ENCODE measurements at regions not wholly inside any gene's neighbourhood (a gene's known extent, or its start where the extent isn't known, plus 50 kb on each side); places are given as distances from the start of the nearest gene placed in this dataset.
A peak's percentile ranks its signal among the peaks of the same experiment; 100 is the strongest.
"Not testable (repeated sequence)": the region's sequence is repeated elsewhere in the genome, so short reads cannot be mapped to it uniquely, and the experiment has no call there.

GRCh38 chr12:71385155-71385554, 54.4 kb upstream of the LGR5 start:
- no peak for DNase-seq

DNA sequence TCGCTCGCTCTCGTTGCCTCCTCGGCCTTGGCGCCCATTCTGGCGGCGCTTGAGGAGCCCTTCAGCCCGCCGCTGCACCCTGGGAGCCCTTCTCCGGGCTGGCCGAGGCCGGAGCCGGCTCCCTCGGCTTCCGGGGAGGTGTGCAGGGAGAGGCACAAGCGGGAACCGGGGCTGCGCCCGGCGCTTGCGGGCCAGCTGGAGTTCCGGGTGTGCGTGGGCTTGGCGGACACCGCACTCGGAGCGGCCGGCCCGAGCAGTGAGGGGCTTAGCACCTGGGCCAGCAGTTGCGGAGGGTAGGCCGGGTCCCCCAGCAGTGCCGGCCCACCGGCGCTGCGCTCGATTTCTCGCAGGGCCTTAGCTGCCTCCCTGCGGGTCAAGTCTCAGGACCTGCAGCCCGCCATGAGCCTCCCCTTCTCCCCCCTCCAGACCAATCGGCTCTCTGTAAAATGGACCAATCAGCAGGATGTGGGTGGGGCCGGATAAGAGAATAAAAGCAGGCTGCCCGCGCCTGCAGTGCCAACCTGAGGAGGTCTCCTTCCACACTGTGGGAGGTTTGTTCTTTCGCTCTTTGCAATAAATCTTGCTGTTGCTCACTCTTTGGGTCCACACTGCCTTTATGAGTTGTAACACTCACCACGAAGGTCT, 62.8 kb upstream of the LGR5 start:
- not testable (repeated sequence) for DNase-seq

GRCh38 chr12:71371122-71371521, 68.5 kb upstream of the LGR5 start:
- peak; percentile 4 for DNase-seq

GRCh38 chr12:71360013-71360412, 79.6 kb upstream of the LGR5 start:
- no peak for DNase-seq

GRCh38 chr12:71356569-71356968, 83.0 kb upstream of the LGR5 start:
- DNase-seq, result no peak

DNA sequence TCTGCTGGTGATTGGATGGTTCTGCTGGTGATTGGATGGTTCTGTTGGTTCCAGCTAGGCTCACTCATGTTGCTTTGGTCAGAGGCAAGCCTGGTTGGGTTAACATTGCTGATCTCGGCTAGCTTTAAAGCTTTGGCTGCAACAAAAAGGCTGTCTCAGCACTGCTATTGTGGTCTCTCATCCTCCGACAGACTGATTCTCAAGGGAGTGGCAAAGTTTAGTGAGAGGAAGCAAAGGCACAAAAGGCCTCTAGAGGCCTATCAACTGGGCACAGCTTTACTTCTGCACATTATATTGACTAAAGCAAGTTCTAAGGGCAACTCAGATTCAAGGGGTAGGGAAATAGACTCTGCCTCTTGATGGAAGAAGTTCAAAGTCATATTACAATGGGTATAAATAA, 84.7 kb upstream of the LGR5 start:
- DNase-seq, result no peak

DNA sequence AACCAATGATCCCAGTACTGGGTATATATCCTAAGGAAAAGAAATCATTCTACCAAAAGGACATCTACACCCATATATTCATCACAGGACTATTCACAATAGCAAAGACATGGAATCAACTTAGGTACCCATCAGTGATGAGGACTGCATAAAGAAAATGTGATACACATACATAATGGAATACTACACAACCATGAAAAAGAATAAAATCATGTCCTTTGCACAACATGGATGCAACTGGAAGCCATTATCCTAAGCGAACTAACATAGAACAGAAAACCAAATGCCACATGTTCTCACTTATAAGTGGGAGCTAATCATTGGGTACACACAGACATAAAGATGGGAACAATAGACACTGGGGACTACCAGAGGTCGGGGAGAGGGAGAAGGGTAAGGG, 86.0 kb upstream of the LGR5 start:
- no peak for DNase-seq

- no peak for DNase-seq
Observed at GRCh38 chr12:71349950-71350349, 89.6 kb upstream of the LGR5 start.

DNA sequence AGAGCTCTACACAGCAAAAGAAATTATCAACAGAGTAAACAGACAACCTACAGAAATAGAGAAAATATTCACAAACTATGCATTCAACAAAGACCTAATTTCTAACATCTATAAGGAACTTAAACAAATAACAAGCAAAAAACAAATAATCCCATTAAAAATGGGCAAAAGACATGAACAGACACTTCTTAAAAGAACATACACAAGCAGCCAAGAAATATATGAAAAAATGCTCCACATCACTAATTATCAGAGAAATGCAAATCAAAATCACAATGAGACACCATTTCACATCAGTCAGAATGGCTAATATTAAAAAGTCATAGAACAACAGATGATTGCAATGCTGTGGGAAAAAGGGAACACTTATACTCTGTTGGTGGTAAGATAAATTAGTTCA, 100.7 kb upstream of the LGR5 start:
- DNase-seq, result no peak

GRCh38 chr12:71335963-71336257, 103.7 kb upstream of the LGR5 start:
- DNase-seq, result no peak

DNA sequence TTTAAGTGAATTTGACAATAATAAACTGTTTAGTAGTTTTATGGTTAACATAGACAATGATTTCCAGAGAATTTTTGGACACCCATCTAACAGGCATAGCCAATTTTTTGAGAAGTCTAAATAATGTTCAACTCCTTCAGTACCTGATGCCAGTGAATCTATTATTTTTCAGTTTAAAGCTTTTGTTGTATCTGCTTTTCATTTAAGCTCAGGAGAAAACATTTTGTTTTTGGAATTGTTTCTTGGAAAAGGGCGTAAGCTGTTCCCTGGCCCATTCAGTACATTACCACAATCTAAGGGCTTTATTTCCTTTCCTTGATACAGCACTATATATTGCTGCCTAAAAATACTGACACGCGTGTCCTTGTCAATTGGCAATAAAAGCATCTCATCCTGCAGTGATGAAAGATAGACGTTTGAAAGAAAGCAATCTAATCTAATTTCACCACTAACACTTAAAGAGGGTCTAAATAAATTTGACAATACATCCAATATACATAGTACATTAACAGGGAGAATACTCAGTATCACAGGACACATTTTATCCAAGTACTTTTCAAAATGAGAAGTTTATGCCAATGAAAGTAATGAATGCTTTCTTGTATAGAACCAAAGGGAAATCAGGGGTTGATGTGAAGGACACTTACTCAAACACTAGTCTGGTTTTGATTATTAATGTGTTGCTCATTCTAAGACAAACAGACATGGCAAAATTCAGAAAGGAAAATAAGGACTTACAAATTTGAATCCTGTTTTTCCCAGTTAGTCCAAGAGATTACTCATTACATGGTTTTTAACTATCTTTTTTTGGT, 104.2 kb upstream of the LGR5 start:
- DNase-seq, result no peak

GRCh38 chr12:71333418-71333817, 106.2 kb upstream of the LGR5 start:
- DNase-seq, result no peak

DNA sequence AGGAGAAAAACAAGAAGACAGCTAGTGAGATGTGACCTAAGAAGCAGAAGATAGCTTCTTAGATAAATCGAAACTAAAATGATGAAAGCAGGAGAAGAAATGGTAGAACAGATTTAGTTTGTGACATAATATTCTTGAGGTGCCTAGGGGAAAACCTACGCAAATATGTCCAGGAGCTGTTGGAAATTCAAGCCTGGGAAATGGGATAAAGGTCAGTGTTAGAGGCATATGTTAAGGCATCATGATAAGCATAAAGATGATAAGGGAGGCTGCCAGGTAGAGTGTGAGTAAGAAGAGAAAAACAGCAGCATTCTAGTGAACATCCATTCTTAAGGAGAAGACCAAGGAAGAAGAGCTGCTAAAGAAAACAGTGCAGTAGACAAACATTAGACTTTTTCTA, 109.6 kb upstream of the LGR5 start:
- no peak for DNase-seq

DNA sequence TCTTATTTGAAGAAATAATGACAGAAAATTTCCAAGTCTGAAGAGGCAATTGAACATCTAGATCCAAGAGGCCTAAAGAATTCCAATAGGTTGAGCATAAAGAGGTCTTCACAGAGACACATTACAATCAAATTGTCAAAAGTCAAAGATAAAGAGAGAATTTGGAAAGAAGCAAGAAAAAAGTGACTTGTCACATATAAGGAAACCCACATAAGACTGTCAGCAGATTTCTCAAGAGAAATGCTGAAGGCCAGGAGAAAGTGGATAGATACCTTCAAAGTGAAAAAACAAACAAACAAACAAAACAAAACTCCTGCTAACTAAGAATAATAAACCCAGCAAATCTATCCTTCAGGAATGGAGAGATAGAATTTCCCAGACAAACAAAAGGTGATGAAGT, 118.1 kb upstream of the LGR5 start:
- no peak for DNase-seq

GRCh38 chr12:71321130-71321529, 118.5 kb upstream of the LGR5 start:
- no peak for DNase-seq

DNA sequence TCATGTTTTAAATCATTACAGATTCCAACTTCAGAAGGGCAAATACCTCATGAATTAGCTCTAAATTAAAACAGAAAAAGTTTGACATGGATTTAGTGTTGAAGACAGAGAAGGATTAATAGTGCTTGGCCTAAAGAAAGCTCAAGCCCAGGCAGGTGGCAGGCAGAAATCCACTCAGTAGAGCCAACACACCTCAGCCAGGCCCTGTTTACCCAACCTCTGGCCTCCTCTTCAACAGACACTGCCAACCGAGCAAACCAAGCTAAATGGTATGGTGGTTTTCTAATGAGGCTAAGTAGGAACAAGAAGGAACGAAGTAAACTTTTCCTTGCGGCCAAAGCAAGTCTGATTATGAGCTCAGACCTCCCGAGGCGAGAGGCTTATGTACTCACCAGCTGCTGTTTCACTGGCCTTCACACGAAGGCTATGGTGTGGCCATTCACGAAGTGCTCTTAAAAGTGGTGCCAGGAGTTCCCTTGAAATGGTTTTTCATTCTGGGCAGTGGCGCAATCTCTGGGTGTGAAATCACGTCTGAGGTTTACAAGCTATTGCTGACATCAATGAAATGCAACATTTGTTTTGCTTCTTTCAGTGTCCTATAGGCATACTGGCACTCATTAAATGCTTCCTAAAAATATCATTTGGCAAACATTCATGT, 124.1 kb upstream of the LGR5 start:
- DNase-seq, result no peak

DNA sequence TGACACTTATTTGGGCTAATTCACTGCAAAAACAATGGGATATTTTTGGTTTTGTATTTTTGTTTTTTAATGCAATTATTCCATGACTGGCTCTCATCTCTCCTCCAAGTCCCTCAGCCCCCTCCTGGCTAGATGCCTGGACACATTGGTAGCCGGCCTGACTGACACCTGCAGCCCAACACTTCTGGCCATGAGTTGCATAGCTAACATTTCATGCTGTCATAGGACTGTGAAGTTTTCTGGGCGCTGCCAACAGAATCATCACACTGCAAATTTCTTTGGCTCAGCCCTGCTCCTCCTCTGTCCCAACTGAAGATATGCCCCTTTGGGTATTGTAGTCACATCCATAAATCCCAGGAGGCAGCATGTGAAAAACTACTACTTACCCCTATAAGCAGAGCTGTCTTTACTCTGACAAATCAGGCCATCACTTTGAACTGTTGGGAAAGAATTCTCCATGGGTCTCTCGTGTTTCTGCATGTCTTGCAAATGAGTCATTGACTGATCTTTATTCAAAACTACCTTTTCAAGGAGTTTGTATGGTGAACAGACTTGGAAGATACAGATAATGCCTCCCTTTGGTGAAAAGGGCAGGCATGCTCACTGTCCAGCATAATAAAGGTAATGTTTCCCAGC, 126.7 kb upstream of the LGR5 start:
- no peak for DNase-seq

DNA sequence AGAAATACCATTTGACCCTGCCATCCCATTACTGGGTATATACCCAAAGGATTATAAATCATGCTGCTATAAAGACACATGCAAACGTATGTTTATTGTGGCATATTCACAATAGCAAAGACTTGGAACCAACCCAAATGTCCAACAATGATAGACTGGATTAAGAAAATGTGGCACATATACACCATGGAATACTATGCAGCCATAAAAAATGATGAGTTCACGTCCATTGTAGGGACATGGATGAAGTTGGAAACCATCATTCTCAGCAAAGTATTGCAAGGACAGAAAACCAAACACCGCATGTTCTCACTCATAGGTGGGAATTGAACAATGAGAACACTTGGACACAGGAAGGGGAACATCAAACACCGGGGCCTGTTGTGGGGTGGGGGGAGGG, 128.0 kb upstream of the LGR5 start:
- DNase-seq, result not testable (repeated sequence)

GRCh38 chr12:71306808-71307207, 132.8 kb upstream of the LGR5 start:
- DNase-seq, result no peak

- DNase-seq, result no peak
Observed at GRCh38 chr12:71304306-71304705, 135.3 kb upstream of the LGR5 start.

GRCh38 chr12:71303199-71303598, 136.4 kb upstream of the LGR5 start:
- DNase-seq, result no peak

- DNase-seq, result no peak
Observed at GRCh38 chr12:71300772-71301675, 138.6 kb upstream of the LGR5 start.
